Endothelial cell of umbilical vein (primary cell): ENCODE measurements at regions not wholly inside any gene's neighbourhood (a gene's known extent, or its start where the extent isn't known, plus 50 kb on each side); places are given as distances from the start of the nearest gene placed in this dataset.

Experiments
- CTCF ChIP-seq, 2 donors: IDR thresholded peaks; 1 replicate in 1 of 2; 2 replicates in 1 of 2; pipeline ENCODE4 v1.5.1; 2011; ENCODE audit warnings: low read length in 2 of 2, mild to moderate bottlenecking in 2 of 2, moderate library complexity in 2 of 2, control low read depth in 1 of 2, inconsistent platforms in 1 of 2, low read depth in 1 of 2; ENCODE audit not compliant: insufficient read depth in 1 of 2; ENCODE audit errors: extremely low read depth in 1 of 2
- EZH2 ChIP-seq: IDR thresholded peaks from 2 replicates; pipeline ENCODE4 v1.6.1; 2012; ENCODE audit warnings: borderline replicate concordance, low read depth, mild to moderate bottlenecking, moderate library complexity, low read length, inconsistent platforms; ENCODE audit not compliant: severe bottlenecking
- GATA2 ChIP-seq: IDR thresholded peaks from 2 replicates; pipeline ENCODE4 v1.7.0; 2011; ENCODE audit warnings: low read depth, mild to moderate bottlenecking, moderate library complexity, mixed read lengths, low read length; ENCODE audit not compliant: insufficient read length, insufficient read depth
- POLR2A ChIP-seq: IDR thresholded peaks from 2 replicates; pipeline ENCODE4 v1.6.1; 2012; ENCODE audit warnings: low read depth, mild to moderate bottlenecking, control low read depth, low read length
- POLR2AphosphoS5 ChIP-seq: IDR thresholded peaks from 2 replicates; pipeline ENCODE4 v1.6.1; 2012; ENCODE audit warnings: low read depth, mild to moderate bottlenecking, control low read depth, low read length, moderate library complexity; ENCODE audit not compliant: insufficient read depth

DNA sequence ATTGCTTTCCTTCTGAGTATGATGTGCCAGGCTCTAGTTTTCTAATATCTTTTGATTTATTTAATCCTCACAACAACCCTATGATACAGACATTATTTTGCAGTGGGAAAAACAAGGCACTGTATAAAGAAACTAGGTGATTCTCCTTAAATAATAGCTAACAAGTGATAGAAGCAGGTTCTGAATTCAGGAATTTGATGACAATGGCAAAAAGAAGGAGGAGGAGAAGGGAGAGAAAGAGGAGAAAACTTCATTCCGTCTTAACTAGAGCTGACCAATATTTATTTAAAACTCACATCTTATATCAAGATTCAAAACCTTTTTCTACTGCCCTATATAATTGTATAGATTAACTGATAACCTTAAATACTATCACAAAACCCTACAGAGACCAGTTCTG, 1477.1 kb upstream of the PCDH7 start:
- TF ChIP-seq CTCF (IDR thresholded peaks at IDR 0.05; ENCODE audit: extremely low read depth in 1 of 2, insufficient read depth in 1 of 2, low read depth in 1 of 2, low read length in 2 of 2) (no peak), EZH2 (no peak), POLR2A (no peak), POLR2AphosphoS5 (no peak), GATA2 (no peak)
